H1 (cell line): ENCODE measurements at regions not wholly inside any gene's neighbourhood (a gene's known extent, or its start where the extent isn't known, plus 50 kb on each side); places are given as distances from the start of the nearest gene placed in this dataset.

Experiments
- CTCF ChIA-PET: fragments of 300-600 bp; sonication (Branson Sonifier 250); formaldehyde crosslinking; loops from one replicate; lab custom pipeline; 2021; ENCODE audit not compliant: partially characterized antibody; lab: Charles Lee
- POLR2A ChIA-PET: fragments of 300-600 bp; sonication (Branson Sonifier 250); formaldehyde crosslinking; loops from one replicate; lab custom pipeline; 2021; ENCODE audit warnings: inconsistent platforms; ENCODE audit not compliant: partially characterized antibody; lab: Charles Lee
- DNase-seq, 2 experiments: peaks; one replicate each; pipeline versions ENCODE4 v3.0.0 to v3.0.0-alpha.2; 2010 to 2022; ENCODE audit warnings: low spot score in 2 of 2, low read depth in 1 of 2, mixed read lengths in 1 of 2
- FAIRE-seq: peaks from 2 replicates; lab custom pipeline; 2011; peaks lifted over from hg19 to GRCh38; lab: Jason Lieb, UNC
- H2AFZ ChIP-seq: 2 replicates; pipeline ENCODE4 v1.8.1; 2012; ENCODE audit warnings: low read length, inconsistent platforms
- H2AK5ac ChIP-seq: 2 replicates; pipeline ENCODE4 v1.6.1; 2013; ENCODE audit warnings: low read depth, low read length
- H2BK120ac ChIP-seq: replicated peaks from 2 replicates; pipeline ENCODE3; 2013; ENCODE audit warnings: low read depth, low read length, inconsistent platforms
- H2BK12ac ChIP-seq: 2 replicates; pipeline ENCODE4 v1.6.1; 2013; ENCODE audit warnings: low read depth, low read length
- H2BK15ac ChIP-seq: 2 replicates; pipeline ENCODE4 v1.6.1; 2013; ENCODE audit warnings: low read length
- H2BK20ac ChIP-seq: 2 replicates; pipeline ENCODE4 v1.6.1; 2013; ENCODE audit warnings: low read length
- H2BK5ac ChIP-seq: 2 replicates; pipeline ENCODE4 v1.6.1; 2013; ENCODE audit warnings: low read depth, low read length
- H3K14ac ChIP-seq: 2 replicates; pipeline ENCODE4 v1.6.1; 2013; ENCODE audit warnings: inconsistent platforms; ENCODE audit not compliant: insufficient read length
- H3K18ac ChIP-seq: 2 replicates; pipeline ENCODE4 v1.6.1; 2013; ENCODE audit warnings: low read length; ENCODE audit errors: extremely low read depth
- H3K23ac ChIP-seq: 2 replicates; pipeline ENCODE4 v1.6.1; 2013; ENCODE audit warnings: inconsistent platforms; ENCODE audit not compliant: insufficient read length
- H3K23me2 ChIP-seq: 2 replicates; pipeline ENCODE4 v1.6.1; 2013; ENCODE audit warnings: low read depth, low read length
- H3K27ac ChIP-seq: 2 replicates; pipeline ENCODE4 v1.6.1; 2011; ENCODE audit warnings: low read depth, low read length, inconsistent platforms
- H3K27me3 ChIP-seq, 4 experiments: replicated peaks in 1 of 4; 1 replicate in 1 of 4; 2 replicates in 3 of 4; pipeline versions ENCODE4 v1.6.1 to v1.8.1; 2011 to 2013; ENCODE audit warnings: low read length in 3 of 4, mild to moderate bottlenecking in 3 of 4, inconsistent platforms in 2 of 4, mixed read lengths in 2 of 4, moderate library complexity in 1 of 4; ENCODE audit not compliant: control insufficient read depth in 3 of 4, insufficient read depth in 3 of 4; ENCODE audit errors: extremely low read depth in 1 of 4
- H3K36me3 ChIP-seq, 4 experiments: 2 replicates each; pipeline versions ENCODE4 v1.6.1 to v1.8.1; 2011 to 2013; ENCODE audit warnings: mild to moderate bottlenecking in 4 of 4, low read length in 3 of 4, moderate library complexity in 2 of 4, control low read depth in 1 of 4, inconsistent platforms in 1 of 4; ENCODE audit not compliant: insufficient read depth in 4 of 4, control insufficient read depth in 2 of 4
- H3K4ac ChIP-seq: replicated peaks from 2 replicates; pipeline ENCODE3; 2013; ENCODE audit warnings: low read length, low read depth, mixed read lengths, inconsistent platforms; ENCODE audit not compliant: insufficient read length
- H3K4me1 ChIP-seq, 4 experiments: replicated peaks in 1 of 4; 1 replicate in 1 of 4; 2 replicates in 3 of 4; pipeline versions ENCODE4 v1.6.1 to v1.8.1; 2011 to 2013; ENCODE audit warnings: low read length in 3 of 4, inconsistent platforms in 2 of 4, mixed read lengths in 1 of 4; ENCODE audit not compliant: insufficient read depth in 4 of 4, control insufficient read depth in 3 of 4
- H3K4me2 ChIP-seq, 2 experiments: 2 replicates each; pipeline versions ENCODE4 v1.6.1 to v1.8.1; 2011 to 2013; ENCODE audit warnings: low read depth in 2 of 2, low read length in 2 of 2, control low read depth in 1 of 2, inconsistent platforms in 1 of 2, mild to moderate bottlenecking in 1 of 2; ENCODE audit not compliant: insufficient read depth in 1 of 2
- H3K4me3 ChIP-seq, 4 experiments: fragments of 200-600, 300-600 bp in 1 of 4; sonication (generic), shearing (Covaris generic), sonication (Bioruptor Twin) in 1 of 4; 2 replicates each; pipeline versions ENCODE4 v1.5.1 to v1.8.1; 2011 to 2016; ENCODE audit warnings: low read length in 4 of 4, low read depth in 3 of 4, control low read depth in 2 of 4, inconsistent platforms in 2 of 4, mild to moderate bottlenecking in 2 of 4, mixed read lengths in 1 of 4, moderate library complexity in 1 of 4; ENCODE audit not compliant: insufficient read depth in 2 of 4; ENCODE audit errors: extremely low read depth in 1 of 4
- H3K56ac ChIP-seq: replicated peaks from 2 replicates; pipeline ENCODE3; 2013; ENCODE audit warnings: low read depth, mild to moderate bottlenecking, mixed read lengths, low read length, inconsistent platforms; ENCODE audit not compliant: insufficient read length
- H3K79me1 ChIP-seq: 2 replicates; pipeline ENCODE4 v1.6.1; 2013; ENCODE audit warnings: low read depth, low read length, control low read depth
- H3K79me2 ChIP-seq, 2 experiments: 2 replicates each; pipeline versions ENCODE4 v1.6.1 to v1.8.1; 2012 to 2013; ENCODE audit warnings: low read length in 2 of 2, mild to moderate bottlenecking in 2 of 2, inconsistent platforms in 1 of 2; ENCODE audit not compliant: insufficient read depth in 2 of 2, control insufficient read depth in 1 of 2
- H3K9ac ChIP-seq, 4 experiments: replicated peaks in 1 of 4; 1 replicate in 1 of 4; 2 replicates in 3 of 4; pipeline versions ENCODE4 v1.6.1 to v1.8.1; 2011 to 2013; ENCODE audit warnings: low read depth in 3 of 4, low read length in 3 of 4, control low read depth in 2 of 4, mild to moderate bottlenecking in 2 of 4, moderate library complexity in 2 of 4, inconsistent platforms in 1 of 4; ENCODE audit errors: extremely low read depth in 1 of 4
- H3K9me3 ChIP-seq, 2 experiments: 2 replicates each; pipeline versions ENCODE4 v1.6.1 to v1.8.1; 2012 to 2013; ENCODE audit warnings: mild to moderate bottlenecking in 2 of 2, moderate library complexity in 2 of 2, control low read depth in 1 of 2, inconsistent platforms in 1 of 2, low read depth in 1 of 2, low read length in 1 of 2, mixed read lengths in 1 of 2; ENCODE audit not compliant: insufficient read depth in 2 of 2
- H4K20me1 ChIP-seq, 2 experiments: replicated peaks in 1 of 2; 2 replicates each; pipeline versions ENCODE3 to v1.8.1; 2011 to 2013; ENCODE audit warnings: inconsistent platforms in 2 of 2, low read length in 2 of 2, mild to moderate bottlenecking in 1 of 2; ENCODE audit not compliant: insufficient read depth in 2 of 2, control insufficient read depth in 1 of 2
- H4K5ac ChIP-seq: 2 replicates; pipeline ENCODE4 v1.6.1; 2013; ENCODE audit warnings: low read length, low read depth, mixed read lengths, inconsistent platforms; ENCODE audit not compliant: insufficient read length
- H4K8ac ChIP-seq: 2 replicates; pipeline ENCODE4 v1.8.0; 2013; ENCODE audit warnings: mild to moderate bottlenecking, moderate library complexity, low read length, inconsistent platforms; ENCODE audit not compliant: insufficient read depth; ENCODE audit errors: extremely low read depth
- H4K91ac ChIP-seq: replicated peaks from 2 replicates; pipeline ENCODE3; 2013; ENCODE audit warnings: low read length, mixed read lengths, inconsistent platforms; ENCODE audit not compliant: insufficient read length
- BCL11A ChIP-seq, 2 experiments: IDR thresholded peaks; one replicate each; pipeline ENCODE4 v1.6.1; 2011; ENCODE audit warnings: low read depth in 2 of 2, low read length in 2 of 2, mild to moderate bottlenecking in 2 of 2
- CBX8 ChIP-seq: fragments of 300-800, 300-1000 bp; sonication (generic); IDR thresholded peaks from 2 replicates; pipeline ENCODE4 v1.7.1; 2016; ENCODE audit warnings: low read depth, low read length, borderline replicate concordance
- CEBPB ChIP-seq: IDR thresholded peaks from 2 replicates; pipeline ENCODE4 v1.6.1; 2012; ENCODE audit warnings: low read depth, low read length
- CHD1 ChIP-seq: IDR thresholded peaks from 2 replicates; pipeline ENCODE4 v1.6.1; 2012; ENCODE audit warnings: low read depth, low read length, improper control_type of control experiment
- CHD2 ChIP-seq: IDR thresholded peaks from 2 replicates; pipeline ENCODE4 v1.6.1; 2012; ENCODE audit warnings: low read length, improper control_type of control experiment
- EGR1 ChIP-seq: IDR thresholded peaks from 2 replicates; pipeline ENCODE4 v1.6.1; 2011; ENCODE audit warnings: low read depth, low read length, borderline replicate concordance
- GTF2F1 ChIP-seq: IDR thresholded peaks from 2 replicates; pipeline ENCODE4 v1.6.1; 2012; ENCODE audit warnings: low read depth, low read length, improper control_type of control experiment, borderline replicate concordance
- NRF1 ChIP-seq: IDR thresholded peaks from 2 replicates; pipeline ENCODE4 v1.6.1; 2011; ENCODE audit warnings: mild to moderate bottlenecking, low read depth, low read length, improper control_type of control experiment
- RAD21 ChIP-seq, 2 experiments: IDR thresholded peaks in 1 of 2; conservative IDR thresholded peaks in 1 of 2; 2 replicates each; pipeline ENCODE4 v1.6.1; 2011; ENCODE audit warnings: low read depth in 2 of 2, low read length in 2 of 2, improper control_type of control experiment in 1 of 2, inconsistent platforms in 1 of 2, mild to moderate bottlenecking in 1 of 2, moderate library complexity in 1 of 2
- RBBP5 ChIP-seq: IDR thresholded peaks from 2 replicates; pipeline ENCODE4 v1.7.1; 2012; ENCODE audit warnings: low read depth, mild to moderate bottlenecking, inconsistent platforms, low read length, moderate library complexity, borderline replicate concordance
- RFX5 ChIP-seq: IDR thresholded peaks from 2 replicates; pipeline ENCODE4 v1.6.1; 2011; ENCODE audit warnings: low read depth, low read length, improper control_type of control experiment, borderline replicate concordance
- RXRA ChIP-seq: IDR thresholded peaks from 2 replicates; pipeline ENCODE4 v1.6.1; 2011; ENCODE audit warnings: low read depth, mild to moderate bottlenecking, low read length, moderate library complexity; ENCODE audit not compliant: insufficient read depth
- SP4 ChIP-seq: IDR thresholded peaks from 2 replicates; pipeline ENCODE4 v1.6.1; 2012; ENCODE audit warnings: low read length, inconsistent platforms
- SUZ12 ChIP-seq: fragments of 200-600 bp; sonication (generic); IDR thresholded peaks from 2 replicates; pipeline ENCODE4 v1.6.1; 2012; ENCODE audit warnings: mild to moderate bottlenecking, inconsistent platforms, low read length, moderate library complexity, mixed read lengths
- TAF7 ChIP-seq: optimal IDR thresholded peaks from 2 replicates; pipeline ENCODE3; 2011; ENCODE audit warnings: low read depth, mild to moderate bottlenecking, inconsistent platforms, low read length, moderate library complexity, borderline replicate concordance
- WGBS, 2 experiments: shearing (Covaris generic) in 1 of 2; methylation state at CpG; one replicate each; pipeline versions ENCODE4 v1.1.6 to v1.1.7; 2013 to 2015; ENCODE audit warnings: low lambda C conversion rate in 2 of 2, mixed read lengths in 2 of 2, inconsistent platforms in 1 of 2, low coverage in 1 of 2, missing lambda C conversion rate in 1 of 2; ENCODE audit not compliant: insufficient replicate concordance in 2 of 2, insufficient coverage in 1 of 2, insufficient read length in 1 of 2; ENCODE audit errors: extremely low coverage in 1 of 2, missing lambda C conversion rate in 1 of 2; 5-methylcytosine and 5-hydroxymethylcytosine counted together

GRCh38 chr3:64761729-64762128 is 73.9 kb upstream of the ADAMTS9 start:
- Histone ChIP-seq H3K23ac (no peak overlapping the region), H3K9me3 (no peaks in the 10 kb centered on the region), H2BK12ac (no peak overlapping the region), H2BK15ac (no peak overlapping the region), H3K23me2 (no peaks in the 10 kb centered on the region), H3K4me1 (peaks cover 0 to 7% (median 1%) of the 10 kb centered on the region in 4 experiments; a peak in 2 of 7 replicates), H3K27me3 (no peaks in the 10 kb centered on the region; a peak in 1 of 7 replicates), H4K91ac (no peak overlapping the region), H3K9ac (no peak overlapping the region), H3K4ac (no peak overlapping the region), H2BK120ac (no peak overlapping the region), H3K56ac (no peak overlapping the region), H3K36me3 (no peaks in the 10 kb centered on the region), H3K79me1 (no peaks in the 10 kb centered on the region), H3K18ac (no peak overlapping the region), H3K4me3 (no peak overlapping the region), H4K5ac (no peak overlapping the region), H3K79me2 (no peaks in the 10 kb centered on the region), H2AK5ac (no peak overlapping the region), H3K4me2 (no peak overlapping the region), H2BK20ac (no peak overlapping the region), H4K20me1 (no peaks in the 10 kb centered on the region), H3K27ac (no peak overlapping the region), H2BK5ac (no peak overlapping the region), H2AFZ (no peak overlapping the region), H4K8ac (no peak overlapping the region), H3K14ac (no peak overlapping the region)
- no peak for FAIRE-seq
- ChIA-PET CTCF (no interaction called here), POLR2A (no interaction called here)
- WGBS, 2 experiments = 90% methylated on average over 5 of the region's 5 CpGs; no CpG with 5 or more reads in 1 of the 2 experiments
- no peak for DNase-seq
- TF ChIP-seq RXRA = no peak
- no peak for TF ChIP-seq CHD1
- TF ChIP-seq SUZ12 = no peak
- no peak for TF ChIP-seq CHD2
- no peak for TF ChIP-seq RBBP5
- no peak for TF ChIP-seq NRF1
- TF ChIP-seq CEBPB = no peak
- no peak for TF ChIP-seq EGR1
- TF ChIP-seq SP4 = no peak
- no peak for TF ChIP-seq RAD21 (IDR thresholded peaks at IDR 0.05 in 1 of 2, conservative IDR thresholded peaks at IDR 0.05 in 1 of 2; ENCODE audit: low read depth in 2 of 2, low read length in 2 of 2)
- no peak for TF ChIP-seq GTF2F1
- TF ChIP-seq BCL11A (IDR thresholded peaks at IDR 0.05; ENCODE audit: low read depth in 2 of 2, low read length in 2 of 2) = no peak
- no peak for TF ChIP-seq CBX8
- TF ChIP-seq TAF7 = no peak
- TF ChIP-seq RFX5 = no peak
